SW 1271 (cell line): ENCODE measurements at regions not wholly inside any gene's neighbourhood (a gene's known extent, or its start where the extent isn't known, plus 50 kb on each side); places are given as distances from the start of the nearest gene placed in this dataset.
A peak's percentile ranks its signal among the peaks of the same experiment; 100 is the strongest.
"Not testable (repeated sequence)": the region's sequence is repeated elsewhere in the genome, so short reads cannot be mapped to it uniquely, and the experiment has no call there.

Experiments used
- DNase-seq, 2 experiments: peaks; one replicate each; lab custom pipeline; 2025; lab: John Stamatoyannopoulos, UW

GRCh38 chr14:71567499-71568133, 364.6 kb upstream of the RGS6 start:
- not testable (repeated sequence) for DNase-seq

DNA sequence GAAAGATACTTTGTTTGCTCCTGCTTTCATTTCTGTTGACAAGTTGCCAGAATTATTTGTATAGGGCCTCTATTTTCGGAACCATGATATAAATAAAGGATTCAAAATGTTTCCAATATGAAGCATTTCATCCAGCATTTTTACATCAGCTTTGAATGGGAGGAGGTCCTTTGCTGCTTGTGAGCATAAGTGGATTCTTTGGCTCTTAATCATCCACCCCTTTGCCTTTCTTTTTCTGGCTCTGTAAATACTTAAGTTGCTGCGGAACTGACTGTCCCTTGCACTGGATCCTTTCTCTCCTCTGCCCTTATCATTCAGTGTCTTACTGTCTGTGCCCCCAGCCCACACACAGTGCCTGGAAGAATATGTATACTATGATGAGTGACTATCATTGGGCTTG, 357.3 kb upstream of the RGS6 start:
- DNase-seq: peak in 1 of 2 experiments; percentile 21

GRCh38 chr14:71576472-71576871, 355.8 kb upstream of the RGS6 start:
- DNase-seq: no peak

GRCh38 chr14:71579331-71579730, 352.9 kb upstream of the RGS6 start:
- no peak for DNase-seq

- DNase-seq: no peak
These were observed 349.5 kb upstream of the RGS6 start for GRCh38 chr14:71582705-71583104.

DNA sequence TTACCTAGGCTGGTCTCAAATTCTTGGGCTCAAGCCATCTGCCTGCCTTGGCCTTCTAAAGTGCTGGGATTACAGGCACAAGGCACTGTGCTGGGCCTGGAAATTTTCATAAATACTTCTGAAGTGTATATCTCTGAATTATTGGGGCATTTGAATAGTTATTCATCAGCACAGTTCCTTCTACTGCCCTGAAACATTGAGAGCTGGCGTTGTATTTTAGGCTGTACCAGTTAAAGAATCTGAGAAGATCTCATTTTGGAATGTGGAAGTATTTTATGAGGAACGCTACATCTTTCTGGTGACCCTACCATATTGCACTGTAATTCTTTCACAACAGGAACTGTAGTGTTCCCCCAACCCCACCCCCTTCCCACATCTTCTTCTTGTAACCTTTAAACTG, 349.0 kb upstream of the RGS6 start:
- no peak for DNase-seq

GRCh38 chr14:71583705-71584104, 348.5 kb upstream of the RGS6 start:
- no peak for DNase-seq

DNA sequence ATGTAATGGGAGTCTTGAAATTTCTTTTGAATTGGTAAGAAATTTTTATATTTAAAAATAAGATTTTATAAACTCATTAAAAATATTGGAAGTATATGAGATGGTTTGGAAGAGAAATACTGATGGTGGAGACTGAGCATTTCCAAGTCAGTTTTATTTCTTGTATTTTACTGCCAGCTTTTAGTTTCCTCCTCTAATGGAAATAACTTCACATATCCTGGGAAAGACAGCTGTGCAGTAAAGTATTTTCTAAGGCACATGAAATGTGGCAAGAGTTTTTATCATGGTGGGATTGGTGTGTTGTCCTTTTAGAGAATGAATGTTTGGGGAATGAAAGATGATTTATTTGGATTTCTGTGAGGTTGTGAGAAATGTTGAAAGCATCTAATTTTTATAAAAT, 346.9 kb upstream of the RGS6 start:
- DNase-seq: no peak

DNA sequence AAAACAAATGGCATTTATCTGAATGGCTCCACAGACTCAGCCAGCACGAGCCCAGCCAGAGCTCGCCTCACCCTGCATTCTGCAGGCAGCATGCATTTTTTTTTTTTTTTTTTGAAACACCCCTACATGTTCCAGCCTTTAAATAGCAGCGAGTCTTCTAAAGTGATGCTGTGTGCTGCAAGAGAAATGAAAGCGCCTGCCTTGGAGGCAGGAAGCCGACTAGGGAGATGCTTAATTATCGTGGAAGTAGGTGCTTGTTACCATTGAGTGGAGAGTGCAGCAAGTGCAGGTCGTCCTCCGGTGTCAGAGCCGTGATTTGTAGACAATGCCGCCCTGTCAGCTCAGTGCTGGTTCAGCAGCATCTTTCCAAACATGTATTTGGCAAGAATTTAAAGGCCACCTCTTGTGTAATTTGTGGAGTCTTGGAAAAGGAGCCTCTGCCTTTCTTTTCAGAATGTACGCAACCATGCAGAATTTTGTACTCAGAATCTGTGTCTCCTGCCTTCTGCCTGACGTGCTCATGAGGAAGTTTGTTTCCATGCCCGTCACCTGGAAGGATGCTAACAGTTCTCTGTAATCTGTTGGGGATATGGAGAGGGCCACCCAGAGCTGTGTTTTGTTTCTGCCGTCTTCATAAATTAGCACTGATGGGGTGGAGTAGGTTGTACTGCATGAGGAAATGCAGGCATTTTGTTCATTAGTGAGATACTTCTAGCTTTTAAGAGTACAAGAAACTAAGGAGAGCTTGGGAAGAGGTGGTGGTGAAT, 345.9 kb upstream of the RGS6 start:
- no peak for DNase-seq

- DNase-seq: no peak
These were observed 344.2 kb upstream of the RGS6 start for GRCh38 chr14:71588028-71588427.

- no peak for DNase-seq
These were observed 343.5 kb upstream of the RGS6 start for GRCh38 chr14:71588576-71589215.

GRCh38 chr14:71589609-71590008, 342.6 kb upstream of the RGS6 start:
- DNase-seq: no peak

- no peak for DNase-seq
These were observed 342.1 kb upstream of the RGS6 start for GRCh38 chr14:71590131-71590530.

- DNase-seq: no peak
These were observed 341.0 kb upstream of the RGS6 start for GRCh38 chr14:71591231-71591630.

- DNase-seq: peak; percentile 24 to 67
These were observed 340.3 kb upstream of the RGS6 start for GRCh38 chr14:71591929-71592328.

GRCh38 chr14:71592361-71592760, 339.9 kb upstream of the RGS6 start:
- peak in 1 of 2 experiments; percentile 10 for DNase-seq

GRCh38 chr14:71593966-71594365, 338.3 kb upstream of the RGS6 start:
- DNase-seq: no peak

- no peak for DNase-seq
These were observed 337.4 kb upstream of the RGS6 start for GRCh38 chr14:71594821-71595220.

GRCh38 chr14:71595441-71595840, 336.8 kb upstream of the RGS6 start:
- no peak for DNase-seq

- no peak for DNase-seq
These were observed 334.8 kb upstream of the RGS6 start for GRCh38 chr14:71597287-71597920.

DNA sequence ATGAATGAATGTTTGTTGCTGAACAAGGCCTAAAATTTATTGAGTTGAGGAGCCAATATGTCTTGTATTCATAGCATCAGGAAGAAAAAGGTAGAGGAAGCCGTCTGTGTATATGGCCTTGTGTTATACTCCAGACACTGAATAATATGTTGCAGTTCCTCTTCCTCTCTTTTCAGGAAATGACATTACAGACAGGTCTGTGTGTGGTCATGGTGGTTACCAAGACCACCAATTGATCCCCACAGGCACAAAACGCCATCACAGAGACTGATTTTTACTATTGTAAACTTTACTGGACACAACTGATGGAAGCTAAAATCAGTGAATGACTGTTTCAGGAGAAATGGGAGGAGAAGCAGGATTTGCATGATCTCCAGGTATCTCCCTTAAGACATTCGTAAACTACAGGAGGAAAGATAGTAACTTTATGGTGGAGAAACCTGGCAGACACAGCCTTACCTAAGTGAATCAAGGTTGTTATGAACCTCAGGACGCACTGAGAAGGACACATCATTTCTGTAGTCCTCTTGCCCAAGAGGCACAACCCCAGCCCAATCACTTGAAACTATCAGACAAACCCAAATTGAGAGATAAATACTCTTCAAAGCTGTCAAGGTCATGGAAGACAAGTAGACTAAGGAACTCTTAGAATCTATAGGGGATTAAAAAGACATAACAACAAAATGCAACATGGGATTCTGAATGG, 334.1 kb upstream of the RGS6 start:
- DNase-seq: no peak

DNA sequence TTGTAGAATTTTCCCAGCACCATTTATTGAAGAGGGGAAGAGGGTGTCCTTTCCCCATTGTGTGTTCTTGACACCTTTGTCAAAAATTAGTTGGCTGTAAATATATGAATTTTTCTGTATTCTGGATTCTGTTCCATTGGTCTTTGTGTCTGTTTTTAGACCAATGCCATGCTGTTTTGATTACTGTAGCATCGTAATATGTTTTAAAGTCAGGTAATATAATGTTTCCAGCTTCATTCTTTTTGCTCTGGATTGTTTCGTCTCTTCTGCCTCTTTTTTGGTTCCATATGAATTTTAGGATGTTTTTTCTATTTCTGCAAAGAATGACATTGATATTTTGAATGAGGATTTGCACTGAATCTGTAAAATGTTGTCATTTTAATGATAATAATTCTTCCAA, 331.9 kb upstream of the RGS6 start:
- DNase-seq: no peak
